ENCODE measurements at regions not wholly inside any gene's neighbourhood (a gene's known extent, or its start where the extent isn't known, plus 50 kb on each side); places are given as distances from the start of the nearest gene placed in this dataset.

- no peaks in the 10 kb centered on the region for H3K4me1 ChIP-seq
- no peak overlapping the region for H3K4me3 ChIP-seq
- WGBS, 3 donors, result 50 to 99% (median 97%) methylated on average over 2 of the region's 2 CpGs
- H3K9me3 ChIP-seq, result no peaks in the 10 kb centered on the region
- no peaks in the 10 kb centered on the region for H3K27me3 ChIP-seq (ENCODE audit: insufficient read depth in 3 of 3, low read length in 2 of 3)
- H3K27ac ChIP-seq, result no peak overlapping the region
- no peaks in the 10 kb centered on the region for H3K36me3 ChIP-seq (ENCODE audit: insufficient read depth in 1 of 2, low read depth in 1 of 2)
- TF ChIP-seq CTCF (IDR thresholded peaks at IDR 0.05), result no peak
- ATAC-seq, result no peak
- DNase-seq, result no peak
- intact Hi-C loops (cut with DNase I), result no loop called here
Measured at GRCh38 chr2:128477891-128478290, 159.2 kb upstream of the HS6ST1 start.

GRCh38 chr2:128485761-128486639 lies 167.3 kb upstream of the HS6ST1 start:
- no peak for ATAC-seq
- H3K36me3 ChIP-seq (ENCODE audit: insufficient read depth in 1 of 2, low read depth in 1 of 2), result no peaks in the 10 kb centered on the region

GRCh38 chr2:128486640-128487375 lies 168.1 kb upstream of the HS6ST1 start:
- Histone ChIP-seq H3K27ac (no peak overlapping the region), H3K27me3 (ENCODE audit: insufficient read depth in 3 of 3, low read length in 2 of 3) (no peaks in the 10 kb centered on the region), H3K36me3 (ENCODE audit: insufficient read depth in 1 of 2, low read depth in 1 of 2) (no peaks in the 10 kb centered on the region), H3K4me1 (no peaks in the 10 kb centered on the region), H3K4me3 (no peak overlapping the region), H3K9me3 (no peaks in the 10 kb centered on the region)
- 81 to 84% (median 82%) methylated on average over 14 to 15 of the region's 15 CpGs for WGBS, 3 donors
- DNase-seq, result no peak
- ATAC-seq, result no peak
- no peak for TF ChIP-seq CTCF (IDR thresholded peaks at IDR 0.05)
- intact Hi-C loops (cut with DNase I), result no loop called here

More at GRCh38 chr2:128485761-128486639, 167.3 kb upstream of the HS6ST1 start:
- H3K27ac ChIP-seq, result no peak overlapping the region
- H3K27me3 ChIP-seq (ENCODE audit: insufficient read depth in 3 of 3, low read length in 2 of 3), result no peaks in the 10 kb centered on the region
- 86 to 88% (median 86%) methylated on average over 33 to 34 of the region's 34 CpGs for WGBS, 3 donors
- intact Hi-C loops (cut with DNase I), result no loop called here
- H3K4me3 ChIP-seq, result no peak overlapping the region
- H3K9me3 ChIP-seq, result no peaks in the 10 kb centered on the region
- DNase-seq, result no peak
- H3K4me1 ChIP-seq, result no peaks in the 10 kb centered on the region
- no peak for TF ChIP-seq CTCF (IDR thresholded peaks at IDR 0.05)

- DNase-seq, result no peak
Measured at GRCh38 chr2:128487650-128488387, 169.2 kb upstream of the HS6ST1 start.

More at GRCh38 chr2:128487650-128488387, 169.2 kb upstream of the HS6ST1 start:
- Histone ChIP-seq H3K4me1 (no peaks in the 10 kb centered on the region), H3K36me3 (ENCODE audit: insufficient read depth in 1 of 2, low read depth in 1 of 2) (no peaks in the 10 kb centered on the region), H3K27me3 (ENCODE audit: insufficient read depth in 3 of 3, low read length in 2 of 3) (peaks cover 0 to 2% (median 0%) of the 10 kb centered on the region in 3 donors), H3K27ac (no peak overlapping the region), H3K9me3 (no peaks in the 10 kb centered on the region), H3K4me3 (no peak overlapping the region)
- 65 to 73% (median 72%) methylated on average over 3 of the region's 3 CpGs for WGBS, 3 donors
- intact Hi-C loops (cut with DNase I), result no loop called here
- ATAC-seq, result no peak
- no peak for TF ChIP-seq CTCF (IDR thresholded peaks at IDR 0.05)

All from psoas muscle (tissue), 7 donors.